Lung (tissue), 11 donors: ENCODE measurements at regions not wholly inside any gene's neighbourhood (a gene's known extent, or its start where the extent isn't known, plus 50 kb on each side); places are given as distances from the start of the nearest gene placed in this dataset.

ENCODE experiments used
- ATAC-seq: fragments of 200-7000 bp; cut with Tn5 transposase; one replicate; pipeline ENCODE4 v1.9.1; 2020; ENCODE audit warnings: moderate number of reproducible peaks; ENCODE audit not compliant: insufficient read depth, low FRiP score
- DNase-seq, 3 donors: peaks; one replicate each; pipeline ENCODE4 v3.0.0-alpha.2; 2013 to 2017
- H3K27ac ChIP-seq, 2 donors: one replicate each; pipeline ENCODE4 v1.5.1; 2013; ENCODE audit warnings: mild to moderate bottlenecking in 2 of 2, moderate library complexity in 2 of 2, control low read depth in 1 of 2, inconsistent platforms in 1 of 2, low read depth in 1 of 2, low read length in 1 of 2
- H3K27me3 ChIP-seq, 3 donors: one replicate each; pipeline ENCODE4 v1.5.1; 2013; ENCODE audit warnings: low read length in 2 of 3; ENCODE audit not compliant: control insufficient read depth in 3 of 3, insufficient read depth in 3 of 3
- H3K36me3 ChIP-seq, 4 donors: one replicate each; pipeline ENCODE4 v1.5.1; 2013; ENCODE audit warnings: low read length in 4 of 4, mild to moderate bottlenecking in 1 of 4, moderate library complexity in 1 of 4; ENCODE audit not compliant: control insufficient read depth in 4 of 4, insufficient read depth in 4 of 4
- H3K4me1 ChIP-seq, 5 donors: one replicate each; pipeline ENCODE4 v1.5.1; 2013; ENCODE audit warnings: low read length in 5 of 5, mild to moderate bottlenecking in 2 of 5, moderate library complexity in 1 of 5; ENCODE audit not compliant: control insufficient read depth in 5 of 5, insufficient read depth in 5 of 5
- H3K4me3 ChIP-seq: one replicate; pipeline ENCODE4 v1.5.1; 2013; ENCODE audit warnings: mild to moderate bottlenecking, control low read depth, moderate library complexity
- H3K9ac ChIP-seq, 2 donors: one replicate each; pipeline ENCODE4 v1.5.1; 2013; ENCODE audit warnings: low read length in 2 of 2, control low read depth in 1 of 2; ENCODE audit not compliant: insufficient read depth in 1 of 2
- H3K9me3 ChIP-seq, 4 donors: one replicate each; pipeline ENCODE4 v1.5.1; 2013; ENCODE audit warnings: low read length in 3 of 4, mild to moderate bottlenecking in 1 of 4, moderate library complexity in 1 of 4; ENCODE audit not compliant: control insufficient read depth in 4 of 4, insufficient read depth in 3 of 4
- WGBS, 2 donors: extraction: QIAGEN DNeasy Blood & Tissue Kit; methylation state at CpG; one replicate each; pipeline ENCODE4 v1.1.7; 2013; 5-methylcytosine and 5-hydroxymethylcytosine counted together
- TF ChIP-seq, protein P1 (sequence below): IDR thresholded peaks from 2 replicates; pipeline ENCODE4 v1.5.1; 2012; ENCODE audit warnings: mild to moderate bottlenecking; ENCODE audit errors: control extremely low read depth, extremely low read depth
- donor health status: control.
- donor health status: control.
- donor health status: Bipolar disorder and iron deficiency.
- donor health status: healthy.
- donor health status: DM: yes; HTN: yes; CAD: no.

DNA sequence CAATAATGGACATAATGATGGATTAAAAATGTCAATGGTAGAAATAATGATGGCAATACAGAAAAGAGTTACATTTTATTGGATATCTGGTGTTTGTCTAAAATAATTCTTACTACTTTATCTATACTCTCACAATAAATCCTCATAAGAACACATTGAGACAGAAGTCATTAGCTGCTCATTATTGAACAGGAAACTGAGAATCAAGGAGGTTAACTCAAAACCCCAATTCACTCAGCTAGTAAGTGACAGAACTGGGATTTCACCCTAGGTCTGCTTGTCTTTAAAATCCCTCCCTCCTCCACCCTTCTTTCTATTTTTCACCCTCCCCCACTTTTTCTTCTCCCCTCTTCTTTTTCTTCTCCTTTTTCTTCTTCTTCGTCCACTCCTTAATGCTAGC is 285.8 kb upstream of the TNC start:
- peaks cover 0 to 27% (median 4%) of the 10 kb centered on the region in 5 donors for H3K4me1 ChIP-seq
- WGBS, 2 donors, result 88 to 90% methylated on average over 1 of the region's 1 CpG
- DNase-seq, result no peak
- H3K36me3 ChIP-seq, result no peaks in the 10 kb centered on the region
- H3K27me3 ChIP-seq, result no peaks in the 10 kb centered on the region
- no peak overlapping the region for H3K4me3 ChIP-seq
- H3K27ac ChIP-seq, result no peak overlapping the region
- H3K9ac ChIP-seq, result no peak overlapping the region
- TF ChIP-seq, protein P1, sequence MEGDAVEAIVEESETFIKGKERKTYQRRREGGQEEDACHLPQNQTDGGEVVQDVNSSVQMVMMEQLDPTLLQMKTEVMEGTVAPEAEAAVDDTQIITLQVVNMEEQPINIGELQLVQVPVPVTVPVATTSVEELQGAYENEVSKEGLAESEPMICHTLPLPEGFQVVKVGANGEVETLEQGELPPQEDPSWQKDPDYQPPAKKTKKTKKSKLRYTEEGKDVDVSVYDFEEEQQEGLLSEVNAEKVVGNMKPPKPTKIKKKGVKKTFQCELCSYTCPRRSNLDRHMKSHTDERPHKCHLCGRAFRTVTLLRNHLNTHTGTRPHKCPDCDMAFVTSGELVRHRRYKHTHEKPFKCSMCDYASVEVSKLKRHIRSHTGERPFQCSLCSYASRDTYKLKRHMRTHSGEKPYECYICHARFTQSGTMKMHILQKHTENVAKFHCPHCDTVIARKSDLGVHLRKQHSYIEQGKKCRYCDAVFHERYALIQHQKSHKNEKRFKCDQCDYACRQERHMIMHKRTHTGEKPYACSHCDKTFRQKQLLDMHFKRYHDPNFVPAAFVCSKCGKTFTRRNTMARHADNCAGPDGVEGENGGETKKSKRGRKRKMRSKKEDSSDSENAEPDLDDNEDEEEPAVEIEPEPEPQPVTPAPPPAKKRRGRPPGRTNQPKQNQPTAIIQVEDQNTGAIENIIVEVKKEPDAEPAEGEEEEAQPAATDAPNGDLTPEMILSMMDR, result no peak
- H3K9me3 ChIP-seq, result no peaks in the 10 kb centered on the region
- no peak for ATAC-seq

DNA sequence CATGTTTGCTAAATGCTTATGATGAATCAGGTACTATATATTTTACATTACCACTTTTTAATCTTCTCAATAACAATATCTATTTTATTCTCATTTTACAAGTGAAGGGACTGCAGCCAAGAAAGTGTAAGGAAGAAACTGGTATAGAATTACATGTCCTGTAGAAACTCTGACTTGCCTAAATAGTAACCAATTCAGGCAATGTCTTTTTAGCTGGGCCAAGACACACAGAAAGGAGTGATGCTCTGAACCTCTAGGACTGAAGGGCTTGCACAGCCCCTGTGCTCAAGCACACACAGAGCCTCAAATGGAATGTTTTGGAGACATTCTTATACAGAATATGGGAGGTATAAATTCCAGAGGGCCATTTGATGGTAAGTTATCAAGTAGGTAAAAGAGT is 286.4 kb upstream of the TNC start:
- DNase-seq, result no peak
- Histone ChIP-seq H3K27me3 (no peaks in the 10 kb centered on the region), H3K9ac (no peak overlapping the region), H3K4me3 (no peak overlapping the region), H3K4me1 (peaks cover 0 to 23% (median 4%) of the 10 kb centered on the region in 5 donors), H3K9me3 (peaks cover 0 to under 1% (median 0%) of the 10 kb centered on the region in 4 donors), H3K27ac (no peak overlapping the region), H3K36me3 (no peaks in the 10 kb centered on the region)
- no peak for ATAC-seq
- TF ChIP-seq, protein P1, result no peak

DNA sequence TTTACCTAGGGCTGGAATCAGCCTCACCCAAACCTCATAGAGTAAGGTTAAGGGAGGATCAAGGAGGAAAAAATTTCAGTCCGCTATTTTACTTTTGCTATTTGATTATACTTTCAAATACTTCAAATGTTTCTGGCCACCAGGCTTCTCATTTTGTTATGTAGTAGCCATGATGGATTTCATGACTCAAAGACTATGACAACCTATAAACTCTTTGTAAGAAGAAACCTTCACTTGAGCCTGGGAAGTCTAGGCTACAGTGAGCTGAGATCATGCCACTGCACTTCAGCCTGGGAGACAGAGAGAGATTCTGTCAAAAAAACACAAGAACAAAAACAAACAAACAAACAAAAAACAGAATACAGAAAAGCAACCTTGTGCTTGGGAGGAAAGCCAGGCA is 293.6 kb upstream of the TNC start:
- peaks cover 0 to 3% (median 0%) of the 10 kb centered on the region in 4 donors for H3K9me3 ChIP-seq
- H3K27me3 ChIP-seq, result no peaks in the 10 kb centered on the region
- WGBS, 2 donors, result 97 to 100% methylated on average over 1 of the region's 1 CpG
- H3K4me1 ChIP-seq, result peaks cover 0 to 4% (median 0%) of the 10 kb centered on the region in 5 donors
- no peak overlapping the region for H3K9ac ChIP-seq
- H3K27ac ChIP-seq, result no peak overlapping the region
- ATAC-seq (no peak), DNase-seq (no peak)
- no peaks in the 10 kb centered on the region for H3K36me3 ChIP-seq
- TF ChIP-seq, protein P1, result no peak
- H3K4me3 ChIP-seq, result no peak overlapping the region

DNA sequence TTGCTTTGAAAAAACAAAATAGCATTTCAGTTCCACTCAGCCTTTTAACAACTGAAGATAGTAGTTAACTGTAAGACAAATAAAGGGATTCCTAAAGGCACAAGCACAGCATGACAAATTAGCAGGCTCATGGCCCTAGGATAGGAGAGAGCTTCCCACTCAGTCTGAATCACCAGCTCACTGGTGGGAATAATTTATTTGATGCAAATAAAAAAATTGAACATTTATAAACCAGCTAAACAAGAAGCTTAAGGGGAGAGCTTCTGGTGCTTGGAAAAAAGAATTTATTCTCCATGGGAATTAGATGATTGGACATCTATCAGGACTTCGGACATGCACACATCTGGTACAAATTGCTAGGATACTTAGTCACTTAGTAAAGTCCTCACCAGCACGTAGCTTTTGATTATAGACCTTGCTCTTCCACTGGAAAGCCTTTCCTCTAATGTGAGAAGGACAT is 294.1 kb upstream of the TNC start:
- WGBS, 2 donors, result 77% methylated on average over 2 of the region's 2 CpGs
- Histone ChIP-seq H3K27me3 (no peaks in the 10 kb centered on the region), H3K36me3 (no peaks in the 10 kb centered on the region), H3K27ac (no peak overlapping the region), H3K4me3 (no peak overlapping the region), H3K4me1 (peaks cover 0 to 6% (median 0%) of the 10 kb centered on the region in 5 donors), H3K9ac (no peak overlapping the region), H3K9me3 (peaks cover 0 to 3% (median 0%) of the 10 kb centered on the region in 4 donors)
- TF ChIP-seq, protein P1, result no peak
- DNase-seq (no peak), ATAC-seq (no peak)
